PC-9 (cell line): ENCODE measurements at regions not wholly inside any gene's neighbourhood (a gene's known extent, or its start where the extent isn't known, plus 50 kb on each side); places are given as distances from the start of the nearest gene placed in this dataset.
"Not testable (repeated sequence)": the region's sequence is repeated elsewhere in the genome, so short reads cannot be mapped to it uniquely, and the experiment has no call there.

ENCODE experiments used
- BruUV-seq: library from RNA; stranded (reverse); fragments of 400-500 nt; replicated peaks from 2 replicates; lab custom pipeline; 2021; lab: Mats Ljungman, UMichigan
- CTCF ChIA-PET: fragments of 300-600 bp; sonication (Branson Sonifier 250); formaldehyde crosslinking; loops from one replicate; lab custom pipeline; 2022; ENCODE audit warnings: antibody characterized with exemption; lab: Charles Lee
- POLR2A ChIA-PET: fragments of 300-600 bp; sonication (Branson Sonifier 250); formaldehyde crosslinking; loops from one replicate; lab custom pipeline; 2022; ENCODE audit warnings: antibody characterized with exemption; ENCODE audit not compliant: unreplicated experiment; lab: Charles Lee
- DNase-seq, 2 experiments: peaks; one replicate each; pipeline versions ENCODE4 v3.0.0 to v3.0.0-alpha.2; 2015 to 2022; ENCODE audit warnings: mixed read lengths in 1 of 2
- H2AFZ ChIP-seq: fragments of 200-600 bp; sonication (generic); 2 replicates; pipeline ENCODE4 v1.8.1; 2017; ENCODE audit warnings: antibody characterized with exemption
- H3F3A ChIP-seq: fragments of 200-600 bp; sonication (generic); 2 replicates; pipeline ENCODE4 v1.8.1; 2017; ENCODE audit warnings: antibody characterized with exemption, mild to moderate bottlenecking, low read depth; ENCODE audit not compliant: insufficient read depth
- H3K27ac ChIP-seq: fragments of 200-600 bp; sonication (generic); 2 replicates; pipeline ENCODE4 v1.6.1; 2016; ENCODE audit warnings: mixed run types
- H3K27me3 ChIP-seq: fragments of 200-600 bp; sonication (generic); 2 replicates; pipeline ENCODE4 v1.6.1; 2016; ENCODE audit warnings: low read depth, mixed run types; ENCODE audit not compliant: insufficient read depth
- H3K36me3 ChIP-seq: fragments of 200-600 bp; sonication (generic); 2 replicates; pipeline ENCODE4 v1.6.1; 2016; ENCODE audit warnings: low read depth, mixed run types
- H3K4me1 ChIP-seq: fragments of 200-600 bp; sonication (generic); replicated peaks from 2 replicates; pipeline ENCODE4 v1.6.1; 2016; ENCODE audit warnings: mixed run types; ENCODE audit not compliant: insufficient read depth
- H3K4me2 ChIP-seq: fragments of 200-600 bp; sonication (generic); 2 replicates; pipeline ENCODE4 v1.6.1; 2017; ENCODE audit warnings: mixed run types
- H3K4me3 ChIP-seq: fragments of 200-600 bp; sonication (generic); 2 replicates; pipeline ENCODE4 v1.6.1; 2016; ENCODE audit warnings: mixed run types
- H3K79me2 ChIP-seq: fragments of 200-600 bp; sonication (generic); 2 replicates; pipeline ENCODE4 v1.6.1; 2017; ENCODE audit warnings: low read depth, mixed run types
- H3K9me2 ChIP-seq: fragments of 200-600 bp; sonication (generic); 2 replicates; pipeline ENCODE4 v1.8.1; 2017; ENCODE audit warnings: mild to moderate bottlenecking; ENCODE audit not compliant: insufficient read depth
- H3K9me3 ChIP-seq: fragments of 200-600 bp; sonication (generic); 2 replicates; pipeline ENCODE4 v1.8.1; 2016; ENCODE audit warnings: low read depth; ENCODE audit not compliant: insufficient read depth
- H4K20me1 ChIP-seq: fragments of 200-600 bp; sonication (generic); 2 replicates; pipeline ENCODE4 v1.8.1; 2017; ENCODE audit not compliant: insufficient read depth
- CTCF ChIP-seq: fragments of 200-600 bp; sonication (generic); conservative IDR thresholded peaks from 2 replicates; pipeline ENCODE4 v1.6.1; 2017; ENCODE audit warnings: mixed run types, antibody characterized with exemption, mild to moderate bottlenecking, moderate library complexity
- EZH2 ChIP-seq: fragments of 200-600 bp; sonication (generic); IDR thresholded peaks from 2 replicates; pipeline ENCODE4 v1.8.0; 2017; ENCODE audit warnings: antibody characterized with exemption, low read depth
- intact Hi-C: fragments of 100-400 bp; cut with micrococcal nuclease; formaldehyde crosslinking; loops from one replicate; pipeline ENCODE4 v1.10.0; 2022; ENCODE audit not compliant: unreplicated experiment

- intact Hi-C loops = no loop called here
- Histone ChIP-seq H3K4me1 (0 out of 2 replicates have a peak, but pooled peaks cover 3% of the 10 kb centered on the region), H3K9me3 (no peaks in the 10 kb centered on the region), H3F3A (no peaks in the 10 kb centered on the region), H3K4me3 (no peak overlapping the region), H4K20me1 (no peaks in the 10 kb centered on the region), H3K9me2 (no peaks in the 10 kb centered on the region), H3K36me3 (no peaks in the 10 kb centered on the region), H3K79me2 (no peaks in the 10 kb centered on the region), H2AFZ (no peak overlapping the region), H3K4me2 (no peak overlapping the region), H3K27ac (no peak overlapping the region), H3K27me3 (no peaks in the 10 kb centered on the region)
- TF ChIP-seq CTCF (no peak), EZH2 (no peak)
- no TSS peak for BruUV-seq
- ChIA-PET POLR2A (no interaction called here), CTCF (no interaction called here)
- no peak for DNase-seq
Measured at GRCh38 chr6:145279993-145280392, 455.3 kb downstream of the EPM2A start.

GRCh38 chr6:145283209-145283608, 452.1 kb downstream of the EPM2A start:
- H3K27ac ChIP-seq, BruUV-seq, DNase-seq, H3K4me1 ChIP-seq, H3K4me3 ChIP-seq, H3K36me3 ChIP-seq, H3K27me3 ChIP-seq, H3K79me2 ChIP-seq, H3K9me3 ChIP-seq, intact Hi-C loops, CTCF ChIA-PET, H4K20me1 ChIP-seq, H3F3A ChIP-seq, H2AFZ ChIP-seq, POLR2A ChIA-PET, H3K9me2 ChIP-seq, H3K4me2 ChIP-seq: not testable (repeated sequence)

GRCh38 chr6:145283856-145284255, 451.5 kb downstream of the EPM2A start:
- Histone ChIP-seq H3K9me2 (no peaks in the 10 kb centered on the region; the same call in 1 of the 2 replicates), H3K27ac (no peak overlapping the region), H3K4me2 (no peak overlapping the region), H3K9me3 (no peaks in the 10 kb centered on the region), H3K27me3 (no peaks in the 10 kb centered on the region), H3K36me3 (no peaks in the 10 kb centered on the region), H3K4me1 (0 out of 2 replicates have a peak, but pooled peaks cover 3% of the 10 kb centered on the region), H3F3A (no peaks in the 10 kb centered on the region), H3K4me3 (no peak overlapping the region), H3K79me2 (no peaks in the 10 kb centered on the region), H2AFZ (no peak overlapping the region), H4K20me1 (no peaks in the 10 kb centered on the region)
- ChIA-PET POLR2A (no interaction called here), CTCF (no interaction called here)
- no TSS peak for BruUV-seq
- TF ChIP-seq EZH2 (no peak), CTCF (no peak)
- no peak for DNase-seq
- intact Hi-C loops = no loop called here

GRCh38 chr6:145286916-145287315, 448.4 kb downstream of the EPM2A start:
- Histone ChIP-seq H3K27me3 (no peaks in the 10 kb centered on the region), H4K20me1 (no peaks in the 10 kb centered on the region), H3K4me2 (no peak overlapping the region), H3K9me3 (no peaks in the 10 kb centered on the region), H3K4me3 (no peak overlapping the region), H3F3A (no peaks in the 10 kb centered on the region), H3K27ac (no peak overlapping the region), H3K9me2 (no peaks in the 10 kb centered on the region; the same call in 1 of the 2 replicates), H3K36me3 (no peaks in the 10 kb centered on the region), H2AFZ (no peak overlapping the region), H3K4me1 (0 out of 2 replicates have a peak, but pooled peaks cover 3% of the 10 kb centered on the region), H3K79me2 (no peaks in the 10 kb centered on the region)
- no peak for TF ChIP-seq EZH2
- TF ChIP-seq CTCF = no peak
- DNase-seq = no peak
- POLR2A ChIA-PET = no interaction called here
- CTCF ChIA-PET = no interaction called here
- intact Hi-C loops = no loop called here
- BruUV-seq = no TSS peak
